IPS DF 4.7 (cell line): ENCODE measurements at regions not wholly inside any gene's neighbourhood (a gene's known extent, or its start where the extent isn't known, plus 50 kb on each side); places are given as distances from the start of the nearest gene placed in this dataset.

Experiments used
- DNase-seq: peaks from one replicate; pipeline ENCODE4 v3.0.0-alpha.2; 2013; ENCODE audit warnings: low spot score; ENCODE audit errors: extremely low read depth

DNA sequence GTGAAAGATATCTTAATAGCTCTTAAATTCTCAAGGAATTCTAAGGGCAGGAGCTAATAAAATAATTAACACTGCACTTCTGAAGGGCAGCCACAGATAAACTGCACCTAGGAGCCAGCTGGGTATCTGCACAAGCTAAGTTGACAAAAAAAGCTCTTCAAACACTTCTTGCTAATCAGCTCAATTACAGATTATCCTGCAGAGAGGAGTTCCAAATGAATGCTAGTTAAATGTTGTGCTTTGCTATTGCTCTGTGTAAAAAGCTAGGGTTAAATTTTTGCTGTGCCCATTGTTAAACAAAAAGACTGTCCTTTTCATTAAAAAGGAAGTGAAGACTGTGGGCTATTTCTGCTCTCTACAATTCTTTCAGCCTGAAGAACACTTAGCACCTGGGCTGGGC lies 158.5 kb upstream of the SHISA6 start:
- peak; percentile 2 for DNase-seq

DNA sequence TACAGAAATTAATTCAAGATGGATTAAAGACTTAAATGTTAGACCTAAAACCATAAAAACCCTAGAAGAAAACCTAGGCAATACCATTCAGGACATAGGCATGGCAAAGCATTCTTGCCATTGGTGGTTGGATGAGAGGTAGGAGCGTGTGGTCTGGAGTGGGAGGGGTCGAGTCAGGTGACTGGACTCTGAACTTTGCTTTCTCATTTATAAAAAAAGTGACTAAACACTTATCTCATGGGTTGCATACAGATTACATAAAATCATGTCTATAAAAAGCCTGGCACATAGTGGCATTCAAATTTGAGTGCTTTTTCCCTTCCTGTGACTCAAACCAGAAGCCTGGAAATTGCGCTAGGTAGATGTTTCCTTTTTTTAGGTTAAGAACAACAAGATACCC lies 159.7 kb upstream of the SHISA6 start:
- no peak for DNase-seq

DNA sequence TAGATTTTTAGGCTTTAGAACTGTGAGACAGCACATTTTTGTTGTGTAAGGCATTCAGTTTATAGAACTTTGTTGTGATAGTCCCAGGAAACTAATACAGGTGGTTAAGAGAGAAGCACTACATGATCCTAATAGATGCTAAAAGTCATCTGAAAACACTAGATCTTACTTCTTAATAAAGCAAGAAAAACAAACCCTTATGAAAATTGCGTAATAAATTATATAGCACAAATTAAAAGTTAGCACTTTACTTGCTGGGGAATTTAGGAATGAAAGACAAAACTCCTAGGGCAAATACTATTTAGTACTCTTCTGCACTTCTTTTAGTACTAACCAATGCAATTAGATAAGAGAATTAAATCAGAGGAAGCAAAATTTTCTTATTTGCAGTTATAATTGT lies 163.3 kb upstream of the SHISA6 start:
- no peak for DNase-seq

DNA sequence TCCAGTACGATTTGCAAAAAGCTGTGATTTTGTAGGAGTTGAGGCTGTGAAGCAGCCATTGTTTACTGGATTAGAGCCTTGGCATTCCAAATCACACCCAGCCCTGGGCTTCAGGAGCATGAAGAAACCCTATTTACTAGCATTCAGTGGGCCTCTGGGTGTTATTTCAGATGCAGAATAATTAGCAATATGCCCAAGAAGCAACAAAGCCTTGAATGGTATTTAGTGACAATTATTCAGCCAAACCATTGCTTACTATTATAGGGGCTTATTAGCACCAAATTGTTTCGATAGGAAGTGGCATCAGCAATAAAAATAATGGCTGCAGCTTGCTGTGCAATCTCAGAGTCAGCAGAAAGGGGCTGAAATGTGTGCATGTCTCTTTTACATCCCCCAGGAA lies 166.6 kb upstream of the SHISA6 start:
- no peak for DNase-seq

DNA sequence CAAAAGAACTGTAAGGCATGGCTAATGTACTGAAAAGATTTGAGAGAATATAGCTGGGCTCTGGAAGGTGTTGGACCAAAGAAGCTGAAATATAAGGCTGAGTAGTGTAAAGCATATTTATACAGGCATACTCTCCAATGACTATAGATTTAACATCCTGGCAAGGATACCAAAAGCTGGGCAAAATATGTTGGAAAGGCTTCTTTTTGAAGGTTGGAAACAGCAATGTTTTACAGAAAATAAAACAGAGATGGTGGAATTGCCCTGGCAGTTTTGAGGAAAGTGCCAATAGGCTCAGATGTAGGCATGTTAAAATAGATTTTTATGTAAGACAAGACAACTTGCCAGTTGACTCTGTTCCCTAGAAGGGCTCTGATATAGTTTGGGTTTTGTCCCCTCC lies 184.1 kb upstream of the SHISA6 start:
- no peak for DNase-seq

DNA sequence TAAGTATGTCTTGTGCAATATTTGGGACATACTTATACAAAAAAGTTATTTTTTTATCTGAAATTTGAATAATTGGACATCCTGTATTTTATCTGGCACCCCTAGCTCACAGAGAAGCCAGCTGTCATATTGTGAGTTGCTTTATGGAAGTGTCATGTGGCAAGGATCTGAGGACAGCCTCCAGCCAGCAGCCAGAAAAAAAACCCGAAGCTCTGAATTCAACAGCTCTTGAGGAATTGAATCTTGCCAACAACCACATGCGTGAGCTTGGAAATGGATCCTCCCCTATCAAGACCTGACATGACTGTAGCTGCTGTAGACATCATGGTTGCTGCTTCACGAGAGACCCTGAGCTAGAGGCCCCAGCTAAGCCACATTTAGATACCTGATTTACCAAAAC lies 187.2 kb upstream of the SHISA6 start:
- DNase-seq: no peak

DNA sequence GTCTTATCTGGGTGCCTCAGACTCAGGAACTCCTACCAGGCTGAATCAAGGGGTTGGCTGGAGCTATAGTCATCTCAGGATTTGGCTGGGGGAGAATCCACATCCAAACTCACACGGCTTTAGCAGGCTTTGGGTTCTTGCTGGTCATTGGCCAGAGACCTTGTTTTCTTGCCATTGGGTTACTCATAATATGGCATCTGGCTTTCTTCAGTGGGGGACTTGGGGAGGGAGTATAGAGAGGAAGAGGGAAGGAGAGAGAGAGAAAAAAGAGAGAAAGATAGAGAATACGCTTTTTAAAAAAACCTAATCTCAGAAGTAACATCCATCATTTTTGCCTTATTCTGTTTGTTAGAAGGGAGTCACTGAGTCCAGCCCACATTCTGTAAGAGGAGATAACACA lies 191.5 kb upstream of the SHISA6 start:
- DNase-seq: no peak

DNA sequence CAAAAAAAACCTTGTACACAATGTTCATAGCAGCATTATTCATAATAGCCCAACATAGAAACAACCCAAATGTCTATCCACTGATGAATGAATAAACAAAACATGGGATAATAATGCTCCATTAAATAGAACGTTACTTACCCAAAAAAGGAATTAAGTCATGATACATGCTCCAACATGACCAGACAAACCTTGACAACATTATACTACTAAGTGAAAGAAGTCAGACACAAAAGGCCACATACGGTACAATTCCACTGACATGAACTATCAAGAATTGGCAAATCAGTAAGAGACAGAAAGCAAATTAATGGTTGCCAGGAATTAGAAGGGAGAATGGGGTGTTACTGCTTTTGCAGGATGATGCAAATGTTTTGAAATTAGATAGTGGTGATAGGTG lies 193.8 kb upstream of the SHISA6 start:
- DNase-seq: no peak

DNA sequence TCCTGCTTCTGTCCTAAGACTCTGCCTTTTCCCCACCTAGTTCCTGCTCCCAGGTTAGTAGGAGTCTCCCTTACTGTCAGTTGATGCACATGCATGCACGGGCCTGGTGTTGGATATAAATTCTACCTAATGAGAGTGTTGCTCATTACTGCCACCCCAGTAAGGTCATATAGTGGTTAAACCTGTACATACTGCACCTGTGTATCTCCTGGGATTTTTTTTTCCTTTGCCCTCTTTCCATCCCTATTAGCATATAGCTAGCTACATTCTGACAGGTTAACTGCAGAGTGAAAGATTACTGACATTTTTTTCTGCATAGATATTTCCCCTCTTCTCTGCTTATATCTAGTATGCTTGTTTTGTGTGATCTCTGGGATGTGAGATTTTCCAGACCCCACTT lies 201.5 kb upstream of the PIRT start:
- no peak for DNase-seq

DNA sequence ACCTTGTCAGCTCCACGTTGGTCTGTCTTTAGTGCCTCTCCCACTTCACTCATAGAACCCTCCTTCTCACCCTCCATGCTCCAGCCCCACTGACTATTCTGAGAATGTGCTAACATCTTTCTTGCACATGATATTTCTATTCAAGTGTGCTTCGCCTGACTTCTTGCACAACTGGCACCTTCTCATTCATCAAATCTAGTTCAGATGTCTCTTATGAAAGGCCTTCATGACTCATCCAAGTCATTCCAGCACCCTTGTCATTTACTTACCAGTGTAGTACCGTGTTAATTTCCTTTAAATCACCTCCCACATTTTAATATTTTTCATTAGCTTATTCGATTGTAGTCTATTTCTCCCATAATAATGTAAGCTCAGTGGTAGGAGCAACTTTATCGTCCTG lies 197.8 kb upstream of the PIRT start:
- DNase-seq: no peak

DNA sequence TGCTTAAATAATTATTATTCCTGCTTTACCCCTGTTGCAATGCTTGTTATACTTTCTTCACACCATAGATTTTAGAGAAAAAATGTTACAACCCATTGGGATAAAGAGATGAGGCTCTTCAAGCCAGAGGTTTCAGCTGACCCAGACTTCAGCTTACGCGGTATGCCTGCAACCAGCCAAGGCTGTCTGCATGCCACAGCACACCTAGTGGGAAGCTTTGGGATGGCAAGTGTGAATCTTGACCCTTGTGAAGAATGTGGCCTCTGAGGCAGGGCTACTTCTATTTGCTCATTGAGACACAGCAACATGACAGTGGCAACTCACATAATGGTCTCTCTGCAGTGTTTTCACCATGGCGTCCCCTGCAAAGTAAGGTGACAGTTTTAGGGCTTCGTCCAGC lies 193.9 kb upstream of the PIRT start:
- DNase-seq: peak; percentile 41

DNA sequence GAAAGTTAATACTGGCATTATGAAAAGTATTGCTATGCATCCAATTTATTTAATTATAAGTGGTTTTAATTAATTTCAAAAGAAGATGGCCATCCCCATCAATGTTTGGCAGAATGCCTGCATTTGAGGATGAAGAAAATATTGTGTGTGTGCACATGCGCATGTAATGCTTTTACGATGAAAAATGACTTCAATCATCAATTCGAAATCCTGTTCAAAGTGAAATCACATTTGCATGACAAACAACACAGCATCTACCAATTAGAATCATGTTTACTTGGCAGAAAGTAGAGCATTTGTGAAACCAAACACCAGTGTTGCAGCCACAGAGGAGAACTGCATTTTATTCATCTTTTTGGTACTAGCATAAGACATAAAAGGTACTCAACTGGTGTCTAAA lies 191.9 kb upstream of the PIRT start:
- DNase-seq: no peak

DNA sequence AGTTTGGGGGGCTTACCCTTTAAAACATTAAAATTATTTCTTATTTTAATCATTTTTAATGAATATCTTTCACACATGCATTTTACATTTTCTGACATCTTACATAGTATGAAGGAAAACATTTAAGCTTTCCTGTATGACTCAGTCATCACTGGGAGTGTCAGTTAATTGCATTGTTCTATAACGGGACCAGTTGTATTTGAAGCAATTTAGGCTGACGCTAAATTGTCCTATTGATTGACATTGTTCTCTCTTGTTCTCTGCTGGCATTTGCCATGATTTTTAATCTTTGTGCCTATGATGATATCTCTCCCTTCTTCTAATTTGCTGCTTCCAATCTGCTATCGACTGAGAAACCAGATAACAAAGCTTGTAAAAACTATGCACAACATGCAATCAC lies 190.5 kb upstream of the PIRT start:
- DNase-seq: no peak

DNA sequence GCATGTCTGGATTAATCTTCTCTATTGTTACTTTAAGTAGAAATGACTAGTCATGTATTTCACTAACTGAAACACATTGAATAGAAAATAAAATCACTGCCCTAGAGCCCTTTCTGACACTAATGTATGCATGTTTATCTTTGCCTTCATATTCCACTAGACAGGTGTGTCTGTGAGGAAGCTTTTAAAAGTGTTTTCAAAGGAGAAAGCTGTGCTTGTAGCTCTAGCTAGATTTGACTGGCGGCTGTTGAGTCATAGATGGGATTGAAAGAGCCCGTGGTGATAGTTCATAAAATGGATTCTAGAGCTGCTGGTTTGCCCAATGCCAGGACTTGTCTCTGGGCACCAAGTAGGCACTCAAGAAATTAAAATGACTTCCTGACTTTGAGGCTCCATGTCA lies 189.0 kb upstream of the PIRT start:
- no peak for DNase-seq

DNA sequence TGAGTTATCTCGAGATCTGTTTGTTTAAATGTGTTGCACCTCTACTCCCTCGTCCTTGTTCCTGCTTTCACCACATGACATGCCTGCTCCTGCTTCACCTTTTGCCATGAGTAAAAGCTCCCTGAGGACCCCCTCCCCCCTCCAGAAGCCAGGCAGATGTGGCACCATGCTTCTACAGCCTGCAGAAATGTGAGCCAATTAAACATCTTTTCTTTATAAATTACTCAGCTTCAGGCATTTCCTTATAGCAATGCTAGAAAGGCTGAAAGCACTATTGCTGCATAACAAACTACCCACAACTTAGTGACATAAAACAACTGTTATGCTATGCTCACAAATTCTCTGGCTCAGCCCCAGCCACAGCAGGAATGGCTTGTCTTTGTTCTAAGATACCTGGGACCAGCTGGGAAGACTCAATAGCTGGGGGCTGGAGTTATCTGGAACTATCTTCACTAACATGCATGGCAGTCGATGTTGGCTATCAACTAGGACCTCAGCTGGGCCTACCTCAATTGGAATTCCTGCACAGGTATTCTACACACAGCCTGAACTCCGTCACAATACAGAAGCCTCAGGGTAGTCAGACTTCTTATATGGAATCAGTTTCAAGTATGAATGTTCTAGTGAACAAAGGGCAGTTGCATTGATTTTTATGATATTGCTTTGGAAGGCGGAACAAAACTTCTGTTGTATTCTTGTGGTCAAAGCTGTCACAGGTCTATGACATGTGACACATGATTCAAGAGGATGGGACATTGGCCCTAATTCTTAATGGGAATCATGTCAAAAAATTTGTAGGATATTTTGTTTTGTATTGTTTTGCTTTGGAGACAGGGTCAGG lies 186.0 kb upstream of the PIRT start:
- no peak for DNase-seq

DNA sequence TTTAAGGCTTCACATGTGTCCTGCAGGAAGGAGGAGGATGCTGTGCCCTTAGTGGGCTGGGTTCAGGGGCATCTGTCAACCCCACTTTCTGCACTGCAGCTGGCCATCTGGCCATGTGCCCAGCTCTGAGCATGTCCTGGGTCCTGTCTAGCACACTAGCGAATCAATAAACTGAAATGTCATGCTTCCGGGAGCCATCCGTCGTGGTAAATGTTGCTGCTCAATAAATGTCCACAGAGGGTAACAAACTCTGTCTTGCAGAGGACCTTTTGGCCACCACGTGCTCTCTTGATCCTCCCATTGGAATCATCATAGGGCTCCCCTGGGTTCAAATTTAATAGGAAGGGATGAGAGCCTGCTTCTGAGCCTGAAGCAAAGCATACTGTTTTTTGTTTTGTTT lies 168.6 kb upstream of the PIRT start:
- no peak for DNase-seq

DNA sequence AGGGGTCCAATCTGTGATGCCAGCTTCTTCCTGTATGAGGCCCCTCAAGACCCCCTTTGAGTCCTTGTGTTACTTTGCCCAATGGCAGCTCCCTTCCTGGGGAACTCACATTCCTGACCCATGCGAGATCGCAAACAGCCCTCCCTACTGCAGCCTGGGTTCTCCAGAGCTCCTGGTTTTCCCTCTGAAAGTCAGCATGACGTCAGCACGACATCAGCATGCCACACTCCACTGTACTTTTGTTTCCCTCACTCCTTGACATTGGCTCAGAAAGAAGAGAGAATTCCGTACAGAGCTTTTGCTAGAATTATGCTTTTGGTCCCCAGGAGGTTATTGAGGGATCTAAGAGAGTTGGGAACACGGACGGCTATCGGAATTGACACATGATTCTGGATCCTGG lies 168.1 kb upstream of the PIRT start:
- DNase-seq: no peak

DNA sequence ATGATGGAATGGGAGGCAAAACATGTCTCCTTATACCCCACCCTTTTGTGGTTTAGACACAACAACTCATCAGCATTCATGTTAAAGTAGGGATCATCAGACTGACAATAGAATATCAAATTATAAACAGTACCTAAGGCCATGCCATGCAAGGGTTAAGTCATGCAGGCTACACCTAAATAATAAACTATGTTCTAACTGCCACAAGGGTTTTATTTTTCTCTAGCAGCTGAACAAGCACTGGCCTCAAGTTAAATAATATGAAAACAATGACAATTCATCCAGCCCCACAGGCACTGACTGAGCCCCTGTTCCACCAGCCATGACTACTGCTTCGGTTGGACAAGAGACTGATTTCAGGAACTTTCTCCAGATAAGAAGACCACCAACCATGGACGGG lies 164.5 kb upstream of the PIRT start:
- no peak for DNase-seq

DNA sequence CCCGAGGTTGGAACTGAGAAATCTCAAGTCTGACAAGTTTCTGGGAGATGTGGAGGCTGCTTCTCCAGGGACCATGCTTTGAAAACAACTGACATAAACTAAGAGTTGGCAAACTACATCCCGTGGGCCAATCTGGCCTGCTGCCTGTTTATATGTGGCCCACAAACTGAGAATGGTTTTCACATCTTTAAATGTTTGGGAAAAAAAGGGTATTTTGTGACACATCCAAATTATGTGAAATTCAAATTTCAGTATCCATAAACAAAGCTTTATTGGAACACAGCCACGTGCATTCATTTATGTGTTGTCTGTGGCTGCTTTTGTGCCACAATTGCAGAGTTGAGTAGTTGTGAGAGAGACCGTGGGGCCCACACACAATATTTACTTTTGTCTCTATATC lies 163.8 kb upstream of the PIRT start:
- no peak for DNase-seq

DNA sequence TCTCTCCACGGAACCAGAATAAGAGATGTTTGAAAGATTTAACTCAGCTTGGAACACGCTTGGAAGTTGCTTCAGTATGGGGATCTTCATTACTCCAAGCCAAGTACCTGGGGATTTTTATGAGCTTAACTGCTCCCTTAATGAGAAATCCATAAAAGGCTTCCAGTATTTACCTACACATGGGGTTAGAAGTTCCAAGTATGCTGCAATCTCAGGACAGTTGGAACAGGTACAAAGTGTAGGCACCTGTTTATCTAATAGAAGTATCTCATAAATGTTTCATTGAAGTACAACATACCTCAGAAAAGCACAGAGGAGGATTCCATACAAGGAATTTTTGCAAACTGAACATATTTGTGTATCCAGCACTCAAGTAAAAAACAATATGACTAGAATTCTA lies 161.6 kb upstream of the PIRT start:
- DNase-seq: no peak

DNA sequence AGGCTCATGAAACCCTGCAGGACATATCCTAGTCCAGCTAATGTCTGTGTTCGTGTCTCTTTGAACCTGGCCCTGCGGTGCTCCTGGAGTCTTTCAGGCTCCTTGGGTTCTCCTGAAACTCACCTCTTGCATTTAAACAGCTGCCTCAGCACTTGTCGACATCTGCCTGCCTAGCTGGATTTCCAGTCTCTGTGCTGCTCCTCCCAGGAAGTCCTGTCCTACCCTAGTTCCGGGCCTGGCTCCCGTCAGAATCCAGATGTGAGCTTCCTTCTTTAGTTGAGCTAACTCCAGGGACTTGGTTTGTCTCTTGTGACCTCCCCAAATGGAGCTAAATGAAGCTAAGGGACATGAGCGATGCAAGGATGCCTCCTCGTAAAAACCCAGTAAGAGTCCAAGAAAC lies 155.2 kb upstream of the PIRT start:
- DNase-seq: no peak

DNA sequence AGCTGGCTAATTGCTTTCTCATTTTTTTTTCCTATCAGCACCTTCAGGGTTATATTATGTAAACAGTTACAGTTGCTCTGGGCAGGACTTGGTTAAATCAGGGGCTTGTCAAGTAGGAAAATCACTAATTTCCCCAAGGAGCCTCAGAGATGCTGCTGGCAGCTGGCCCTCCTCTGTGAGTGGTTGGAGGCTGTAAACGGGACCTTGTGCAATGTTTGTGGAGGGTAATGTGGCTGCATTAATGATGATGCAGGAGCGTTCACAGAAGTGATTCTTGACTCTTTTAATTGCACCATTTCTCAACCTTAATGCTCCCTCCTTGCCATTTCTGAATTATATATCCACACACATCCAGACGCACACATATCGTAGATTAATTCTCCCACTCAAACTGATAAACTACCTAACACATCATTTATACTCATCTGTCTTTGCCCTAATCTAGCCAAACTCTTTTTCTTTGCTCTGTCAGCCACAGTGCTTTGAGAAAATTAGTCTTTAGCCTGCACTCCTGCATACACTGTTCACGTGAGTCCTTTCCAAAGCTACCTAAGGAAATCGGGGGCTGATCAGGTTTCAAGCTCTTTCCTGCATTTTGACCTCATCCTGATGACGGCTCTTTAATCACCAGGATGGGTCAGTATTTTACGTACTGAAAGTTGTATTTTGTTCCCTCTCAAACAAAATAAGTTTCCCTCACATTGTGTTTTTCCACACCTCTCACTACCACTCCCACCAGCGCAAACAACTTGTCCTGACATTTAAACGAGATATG lies 154.4 kb upstream of the PIRT start:
- DNase-seq: no peak

DNA sequence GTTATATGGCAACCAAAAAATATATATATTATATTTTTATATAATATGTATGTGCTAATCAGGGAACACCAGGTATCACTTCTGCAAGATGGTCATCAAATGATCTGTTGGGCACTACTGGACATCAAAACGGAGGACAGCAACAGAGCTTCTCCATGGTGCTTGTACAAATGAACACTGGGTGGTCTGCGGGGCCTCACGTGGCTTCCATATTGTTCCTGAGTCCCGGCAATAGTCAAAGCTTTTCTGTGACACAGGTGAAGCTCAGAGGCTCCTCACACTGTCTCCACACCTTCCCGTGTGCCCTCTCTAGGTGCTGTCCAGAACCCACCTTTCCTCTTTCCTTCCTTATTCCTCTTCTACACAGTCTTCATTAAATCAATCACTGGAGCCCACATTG lies 149.9 kb upstream of the PIRT start:
- DNase-seq: no peak
